CD14-positive monocyte (primary cell): ENCODE measurements at regions not wholly inside any gene's neighbourhood (a gene's known extent, or its start where the extent isn't known, plus 50 kb on each side); places are given as distances from the start of the nearest gene placed in this dataset.

Experiments used
- DNase-seq, 3 donors: peaks; one replicate each; pipeline ENCODE4 v3.0.0-alpha.2; 2011 to 2022
- H2AFZ ChIP-seq: 2 replicates; pipeline ENCODE4 v1.6.0; 2012; ENCODE audit warnings: mild to moderate bottlenecking, low read depth, low read length, inconsistent platforms; ENCODE audit not compliant: insufficient read depth, poor library complexity, severe bottlenecking
- H3K27ac ChIP-seq, 2 donors: 1 replicate in 1 of 2; 2 replicates in 1 of 2; pipeline ENCODE4 v1.5.1; 2012 to 2013; ENCODE audit warnings: low read length in 2 of 2, control low read depth in 1 of 2, inconsistent platforms in 1 of 2, low read depth in 1 of 2, mild to moderate bottlenecking in 1 of 2
- H3K27me3 ChIP-seq, 2 donors: one replicate each; pipeline versions ENCODE4 v1.6.0 to v1.6.1; 2011 to 2013; ENCODE audit warnings: low read length in 2 of 2; ENCODE audit not compliant: control insufficient read depth in 2 of 2, insufficient read depth in 2 of 2
- H3K36me3 ChIP-seq, 2 donors: replicated peaks in 1 of 2; 1 replicate in 1 of 2; 2 replicates in 1 of 2; pipeline versions ENCODE4 v1.5.1 to v1.6.1; 2012 to 2013; ENCODE audit warnings: low read length in 2 of 2, control low read depth in 1 of 2, inconsistent platforms in 1 of 2, mild to moderate bottlenecking in 1 of 2; ENCODE audit not compliant: insufficient read depth in 2 of 2, control insufficient read depth in 1 of 2
- H3K4me1 ChIP-seq, 2 donors: 1 replicate in 1 of 2; 2 replicates in 1 of 2; pipeline versions ENCODE4 v1.5.1 to v1.6.1; 2012 to 2013; ENCODE audit warnings: low read length in 2 of 2, control low read depth in 1 of 2, inconsistent platforms in 1 of 2, mild to moderate bottlenecking in 1 of 2, moderate library complexity in 1 of 2; ENCODE audit not compliant: insufficient read depth in 2 of 2, control insufficient read depth in 1 of 2
- H3K4me2 ChIP-seq: replicated peaks from 2 replicates; pipeline ENCODE3; 2012; ENCODE audit warnings: low read length, moderate library complexity, mild to moderate bottlenecking; ENCODE audit not compliant: poor library complexity, severe bottlenecking; ENCODE audit errors: extremely low read depth
- H3K4me3 ChIP-seq, 3 experiments: fragments of 200-600 bp in 1 of 3; sonication (generic) in 1 of 3; replicated peaks in 1 of 3; 1 replicate in 2 of 3; 2 replicates in 1 of 3; pipeline ENCODE4 v1.5.1; 2011 to 2013; ENCODE audit warnings: low read length in 3 of 3, mild to moderate bottlenecking in 3 of 3, control low read depth in 2 of 3, low read depth in 2 of 3, inconsistent platforms in 1 of 3, moderate library complexity in 1 of 3
- H3K79me2 ChIP-seq: 2 replicates; pipeline ENCODE4 v1.6.0; 2012; ENCODE audit warnings: mild to moderate bottlenecking, control low read depth, inconsistent platforms, low read length, moderate library complexity; ENCODE audit not compliant: insufficient read depth
- H3K9ac ChIP-seq: 2 replicates; pipeline ENCODE4 v1.6.0; 2017; ENCODE audit warnings: low read length, mild to moderate bottlenecking; ENCODE audit not compliant: insufficient read depth, poor library complexity, severe bottlenecking
- H3K9me3 ChIP-seq, 2 donors: replicated peaks in 1 of 2; 1 replicate in 1 of 2; 2 replicates in 1 of 2; pipeline versions ENCODE4 v1.5.1 to v1.6.1; 2012 to 2013; ENCODE audit warnings: low read length in 2 of 2, control low read depth in 1 of 2; ENCODE audit not compliant: control insufficient read depth in 1 of 2, insufficient read depth in 1 of 2
- H4K20me1 ChIP-seq: 2 replicates; pipeline ENCODE4 v1.6.0; 2012; ENCODE audit warnings: mild to moderate bottlenecking, low read length, control low read depth, moderate library complexity; ENCODE audit not compliant: insufficient read depth
- H3K27ac Mint-ChIP-seq, 7 donors: one replicate each; pipeline ENCODE4 v1.8.0; 2020; ENCODE audit warnings: mild to moderate bottlenecking in 7 of 7, mixed read lengths in 7 of 7, moderate library complexity in 6 of 7, inconsistent platforms in 2 of 7
- H3K27me3 Mint-ChIP-seq, 3 donors: one replicate each; pipeline ENCODE4 v1.8.0; 2021 to 2022; ENCODE audit warnings: low read depth in 3 of 3, mild to moderate bottlenecking in 3 of 3, mixed read lengths in 3 of 3, moderate library complexity in 3 of 3, inconsistent platforms in 1 of 3
- H3K36me3 Mint-ChIP-seq, 2 donors: one replicate each; pipeline ENCODE4 v1.8.0; 2020; ENCODE audit warnings: mixed read lengths in 2 of 2, inconsistent platforms in 1 of 2, mild to moderate bottlenecking in 1 of 2
- H3K4me1 Mint-ChIP-seq: one replicate; pipeline ENCODE4 v1.8.0; 2020; ENCODE audit warnings: mild to moderate bottlenecking, mixed read lengths
- H3K4me3 Mint-ChIP-seq, 2 donors: one replicate each; pipeline ENCODE4 v1.8.0; 2020; ENCODE audit warnings: mild to moderate bottlenecking in 2 of 2, mixed read lengths in 2 of 2, moderate library complexity in 1 of 2
- H3K9me3 Mint-ChIP-seq, 7 donors: one replicate each; pipeline ENCODE4 v1.8.0; 2020 to 2022; ENCODE audit warnings: mixed read lengths in 7 of 7, mild to moderate bottlenecking in 6 of 7, moderate library complexity in 6 of 7, inconsistent platforms in 2 of 7
- CTCF ChIP-seq: fragments of 200-600 bp; IDR thresholded peaks from one replicate; pipeline ENCODE4 v1.8.0; 2022; ENCODE audit warnings: antibody characterized with exemption, mild to moderate bottlenecking
- WGBS: methylation state at CpG from one replicate; pipeline ENCODE4 v1.1.5; 2013; ENCODE audit warnings: missing lambda C conversion rate; ENCODE audit not compliant: insufficient coverage; 5-methylcytosine and 5-hydroxymethylcytosine counted together
- intact Hi-C, 2 donors: fragments of 100-400 bp; cut with micrococcal nuclease; formaldehyde crosslinking; loops; one replicate each; pipeline versions ENCODE4 v1.15.0 to v1.15.1; 2023

- Histone ChIP-seq H3K9me3 (peaks cover 0 to 4% of the 10 kb centered on the region in 2 donors), H3K4me2 (no peak overlapping the region), H3K36me3 (no peaks in the 10 kb centered on the region), H3K4me3 (no peak overlapping the region), H3K79me2 (no peaks in the 10 kb centered on the region), H3K4me1 (peaks cover 1% of the 10 kb centered on the region in 2 donors), H2AFZ (no peak overlapping the region), H3K27me3 (no peaks in the 10 kb centered on the region), H4K20me1 (no peaks in the 10 kb centered on the region), H3K27ac (no peak overlapping the region), H3K9ac (no peak overlapping the region)
- H3K27me3 Mint-ChIP-seq = peaks cover 1 to 11% (median 3%) of the 10 kb centered on the region in 3 donors
- peaks cover 6% of the 10 kb centered on the region for H3K4me1 Mint-ChIP-seq
- H3K36me3 Mint-ChIP-seq = no peaks in the 10 kb centered on the region
- no CpG with 5 or more reads among the region's 3 CpGs for WGBS
- H3K9me3 Mint-ChIP-seq = peaks cover 2 to 10% (median 7%) of the 10 kb centered on the region in 7 donors
- no peak for DNase-seq
- no peak for TF ChIP-seq CTCF
- H3K4me3 Mint-ChIP-seq = no peak overlapping the region
- H3K27ac Mint-ChIP-seq = peak overlapping the region in 1 of 7 donors; percentile 44
- intact Hi-C loops = no loop called here
Measured at GRCh38 chr6:87837444-87837843, 135.4 kb upstream of the AKIRIN2 start.

- Histone ChIP-seq H4K20me1 (no peaks in the 10 kb centered on the region), H3K9me3 (no peaks in the 10 kb centered on the region), H3K36me3 (no peaks in the 10 kb centered on the region), H2AFZ (peak overlapping the region; percentile 71), H3K4me3 (peak overlapping the region; percentile 44 to 89 (median 77)), H3K4me2 (peak overlapping the region; percentile 75), H3K27ac (peak overlapping the region in 1 of 2 donors; percentile 83), H3K27me3 (no peaks in the 10 kb centered on the region), H3K79me2 (no peaks in the 10 kb centered on the region), H3K4me1 (peaks cover 26 to 39% of the 10 kb centered on the region in 2 donors), H3K9ac (peak overlapping the region; percentile 62)
- H3K4me1 Mint-ChIP-seq = peaks cover 32% of the 10 kb centered on the region
- peak; percentile 61 for TF ChIP-seq CTCF
- H3K36me3 Mint-ChIP-seq = peaks cover 0 to 3% of the 10 kb centered on the region in 2 donors
- DNase-seq = peak in 2 of 3 donors; percentile 23 to 52
- peak overlapping the region; percentile 77 to 95 for H3K4me3 Mint-ChIP-seq
- peaks cover 0 to 7% (median 2%) of the 10 kb centered on the region in 7 donors for H3K9me3 Mint-ChIP-seq
- peak overlapping the region; percentile 76 to 96 (median 90) for H3K27ac Mint-ChIP-seq
- no peaks in the 10 kb centered on the region for H3K27me3 Mint-ChIP-seq
- intact Hi-C loops = no loop called here
- 0% methylated on average over 1 of the region's 6 CpGs for WGBS
Measured at GRCh38 chr6:87832025-87832825, 130.2 kb upstream of the AKIRIN2 start.
